ENCODE measurements at regions not wholly inside any gene's neighbourhood (a gene's known extent, or its start where the extent isn't known, plus 50 kb on each side); places are given as distances from the start of the nearest gene placed in this dataset.

DNA sequence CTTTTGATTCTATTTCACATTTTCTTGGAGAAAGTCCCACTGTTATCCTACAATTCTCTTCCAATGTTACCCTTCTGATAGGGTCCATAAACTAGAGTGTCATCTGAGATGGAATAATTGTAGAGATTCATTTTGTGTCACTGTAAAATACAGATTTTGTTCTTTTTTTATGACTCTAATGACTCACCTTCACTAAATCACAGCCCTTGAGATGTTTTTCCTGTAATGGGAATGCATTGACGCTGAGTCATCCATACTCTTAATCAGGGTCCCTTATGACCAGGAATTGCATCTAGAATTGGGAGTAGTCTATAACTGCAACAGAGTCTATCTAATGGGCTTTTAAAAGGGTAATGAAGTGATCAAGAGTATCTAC is 315.5 kb downstream of the TGFB2 start:
- Histone ChIP-seq H3K9me3 (replicated peaks in 1 of 2; ENCODE audit: control insufficient read depth in 1 of 2, insufficient read depth in 1 of 2, low read length in 2 of 2) (no peaks in the 10 kb centered on the region), H3K4me2 (replicated peaks; ENCODE audit: extremely low read depth, low read length, poor library complexity, severe bottlenecking) (no peak overlapping the region), H3K27me3 (ENCODE audit: control insufficient read depth in 2 of 2, insufficient read depth in 2 of 2, low read length in 2 of 2) (no peaks in the 10 kb centered on the region), H3K4me1 (ENCODE audit: control insufficient read depth in 1 of 2, insufficient read depth in 2 of 2, low read length in 2 of 2) (no peaks in the 10 kb centered on the region), H4K20me1 (ENCODE audit: insufficient read depth, low read length) (no peaks in the 10 kb centered on the region), H3K27ac (ENCODE audit: low read depth in 1 of 2, low read length in 2 of 2) (no peak overlapping the region), H2AFZ (ENCODE audit: insufficient read depth, low read depth, low read length, poor library complexity, severe bottlenecking) (no peak overlapping the region), H3K9ac (ENCODE audit: insufficient read depth, low read length, poor library complexity, severe bottlenecking) (no peak overlapping the region), H3K4me3 (replicated peaks in 1 of 3; ENCODE audit: low read depth in 2 of 3, low read length in 3 of 3) (no peak overlapping the region), H3K36me3 (replicated peaks in 1 of 2; ENCODE audit: control insufficient read depth in 1 of 2, insufficient read depth in 2 of 2, low read length in 2 of 2) (no peaks in the 10 kb centered on the region), H3K79me2 (ENCODE audit: insufficient read depth, low read length) (no peaks in the 10 kb centered on the region)
- peaks cover 0 to 2% (median 1%) of the 10 kb centered on the region in 3 donors for H3K27me3 Mint-ChIP-seq (ENCODE audit: low read depth in 3 of 3)
- H3K36me3 Mint-ChIP-seq, result no peaks in the 10 kb centered on the region
- no peaks in the 10 kb centered on the region for H3K4me1 Mint-ChIP-seq
- intact Hi-C loops (cut with micrococcal nuclease), result no loop called here
- no peak overlapping the region for H3K27ac Mint-ChIP-seq
- peaks cover 0 to 3% (median 0%) of the 10 kb centered on the region in 7 donors for H3K9me3 Mint-ChIP-seq
- no peak overlapping the region for H3K4me3 Mint-ChIP-seq
- no peak for DNase-seq
- TF ChIP-seq, protein P1, sequence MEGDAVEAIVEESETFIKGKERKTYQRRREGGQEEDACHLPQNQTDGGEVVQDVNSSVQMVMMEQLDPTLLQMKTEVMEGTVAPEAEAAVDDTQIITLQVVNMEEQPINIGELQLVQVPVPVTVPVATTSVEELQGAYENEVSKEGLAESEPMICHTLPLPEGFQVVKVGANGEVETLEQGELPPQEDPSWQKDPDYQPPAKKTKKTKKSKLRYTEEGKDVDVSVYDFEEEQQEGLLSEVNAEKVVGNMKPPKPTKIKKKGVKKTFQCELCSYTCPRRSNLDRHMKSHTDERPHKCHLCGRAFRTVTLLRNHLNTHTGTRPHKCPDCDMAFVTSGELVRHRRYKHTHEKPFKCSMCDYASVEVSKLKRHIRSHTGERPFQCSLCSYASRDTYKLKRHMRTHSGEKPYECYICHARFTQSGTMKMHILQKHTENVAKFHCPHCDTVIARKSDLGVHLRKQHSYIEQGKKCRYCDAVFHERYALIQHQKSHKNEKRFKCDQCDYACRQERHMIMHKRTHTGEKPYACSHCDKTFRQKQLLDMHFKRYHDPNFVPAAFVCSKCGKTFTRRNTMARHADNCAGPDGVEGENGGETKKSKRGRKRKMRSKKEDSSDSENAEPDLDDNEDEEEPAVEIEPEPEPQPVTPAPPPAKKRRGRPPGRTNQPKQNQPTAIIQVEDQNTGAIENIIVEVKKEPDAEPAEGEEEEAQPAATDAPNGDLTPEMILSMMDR (IDR thresholded peaks at IDR 0.05), result no peak
- WGBS (ENCODE audit: insufficient coverage), result no CpG with 5 or more reads among the region's 1 CpG

- Histone ChIP-seq H3K4me2 (replicated peaks; ENCODE audit: extremely low read depth, low read length, poor library complexity, severe bottlenecking) (no peak overlapping the region), H3K4me3 (replicated peaks in 1 of 3; ENCODE audit: low read depth in 2 of 3, low read length in 3 of 3) (no peak overlapping the region), H2AFZ (ENCODE audit: insufficient read depth, low read depth, low read length, poor library complexity, severe bottlenecking) (no peak overlapping the region), H3K79me2 (ENCODE audit: insufficient read depth, low read length) (no peaks in the 10 kb centered on the region), H3K27me3 (ENCODE audit: control insufficient read depth in 2 of 2, insufficient read depth in 2 of 2, low read length in 2 of 2) (no peaks in the 10 kb centered on the region), H3K9ac (ENCODE audit: insufficient read depth, low read length, poor library complexity, severe bottlenecking) (no peak overlapping the region), H3K36me3 (replicated peaks in 1 of 2; ENCODE audit: control insufficient read depth in 1 of 2, insufficient read depth in 2 of 2, low read length in 2 of 2) (no peaks in the 10 kb centered on the region), H3K4me1 (ENCODE audit: control insufficient read depth in 1 of 2, insufficient read depth in 2 of 2, low read length in 2 of 2) (no peaks in the 10 kb centered on the region), H3K9me3 (replicated peaks in 1 of 2; ENCODE audit: control insufficient read depth in 1 of 2, insufficient read depth in 1 of 2, low read length in 2 of 2) (no peaks in the 10 kb centered on the region), H3K27ac (ENCODE audit: low read depth in 1 of 2, low read length in 2 of 2) (no peak overlapping the region), H4K20me1 (ENCODE audit: insufficient read depth, low read length) (no peaks in the 10 kb centered on the region)
- no peak for DNase-seq
- WGBS (ENCODE audit: insufficient coverage), result no CpG with 5 or more reads among the region's 3 CpGs
- Mint-ChIP-seq H3K27ac (no peak overlapping the region), H3K4me1 (no peaks in the 10 kb centered on the region), H3K27me3 (ENCODE audit: low read depth in 3 of 3) (peaks cover 0 to 2% (median 1%) of the 10 kb centered on the region in 3 donors), H3K36me3 (no peaks in the 10 kb centered on the region), H3K4me3 (no peak overlapping the region), H3K9me3 (peaks cover 0 to 3% (median 0%) of the 10 kb centered on the region in 7 donors)
- TF ChIP-seq, protein P1 (IDR thresholded peaks at IDR 0.05), result no peak
- intact Hi-C loops (cut with micrococcal nuclease), result no loop called here
Measured at GRCh38 chr1:218661411-218661810, 316.3 kb downstream of the TGFB2 start.
